ENCODE measurements at regions not wholly inside any gene's neighbourhood (a gene's known extent, or its start where the extent isn't known, plus 50 kb on each side); places are given as distances from the start of the nearest gene placed in this dataset.

DNA sequence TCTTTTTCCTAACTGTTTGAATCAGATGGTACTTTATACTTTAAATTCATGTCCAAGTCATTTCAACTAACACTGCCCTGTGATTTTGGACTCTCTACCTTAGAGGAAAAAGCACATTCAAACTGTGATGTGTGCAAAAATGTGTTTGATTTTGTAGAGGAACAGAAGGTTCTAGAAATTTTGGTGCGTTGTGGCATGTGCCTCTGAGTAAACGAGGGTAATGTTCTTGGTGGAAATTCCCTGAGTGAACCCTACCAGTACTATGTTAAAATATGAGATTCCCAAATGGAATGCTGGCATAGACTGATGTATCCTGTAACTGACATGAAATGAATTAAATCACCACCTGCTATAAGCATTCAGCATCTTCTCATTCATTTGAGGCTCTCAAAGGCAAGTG, 901.9 kb upstream of the KLHL29 start:
- DNase-seq (ENCODE audit: low spot score) = no peak

DNA sequence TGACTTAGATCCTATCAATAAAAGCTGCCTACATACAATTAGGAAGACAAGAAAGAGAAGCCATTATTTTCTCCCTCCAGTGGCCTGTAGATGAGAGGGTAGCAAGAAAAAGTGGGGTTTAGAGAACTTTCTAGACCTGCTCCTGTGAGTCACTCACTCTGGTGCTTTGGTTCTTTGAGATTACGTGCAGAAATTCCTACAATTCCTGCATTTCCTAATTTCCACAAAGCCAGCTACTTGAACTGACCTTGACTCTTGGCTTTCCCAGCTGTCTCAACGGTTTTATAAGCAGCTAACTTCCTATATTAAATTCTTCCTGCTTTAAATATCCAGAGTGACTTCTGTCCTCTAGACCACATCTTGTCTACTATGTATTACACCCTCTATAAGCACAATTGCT, 899.5 kb upstream of the KLHL29 start:
- no peak for DNase-seq (ENCODE audit: low spot score)

DNA sequence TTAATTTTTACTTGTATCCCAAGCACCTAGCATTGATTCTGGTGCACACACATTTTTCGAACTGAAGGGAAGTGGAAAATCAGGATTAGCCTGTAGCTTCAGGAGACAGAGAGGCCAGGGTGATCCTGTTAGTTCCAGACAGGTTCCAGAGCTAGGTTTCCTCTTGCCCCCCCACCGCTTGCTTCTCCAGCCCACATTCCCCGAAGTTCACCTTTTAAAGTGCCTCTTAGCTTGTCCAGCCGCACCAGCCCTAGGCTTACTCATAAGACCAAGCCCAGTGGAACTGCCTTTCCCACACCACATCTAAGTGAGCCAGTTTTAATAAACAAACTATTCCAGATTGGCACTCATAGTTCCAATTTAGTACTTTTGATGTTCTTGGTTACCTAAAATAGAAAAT, 898.6 kb upstream of the KLHL29 start:
- no peak for DNase-seq (ENCODE audit: low spot score)

DNA sequence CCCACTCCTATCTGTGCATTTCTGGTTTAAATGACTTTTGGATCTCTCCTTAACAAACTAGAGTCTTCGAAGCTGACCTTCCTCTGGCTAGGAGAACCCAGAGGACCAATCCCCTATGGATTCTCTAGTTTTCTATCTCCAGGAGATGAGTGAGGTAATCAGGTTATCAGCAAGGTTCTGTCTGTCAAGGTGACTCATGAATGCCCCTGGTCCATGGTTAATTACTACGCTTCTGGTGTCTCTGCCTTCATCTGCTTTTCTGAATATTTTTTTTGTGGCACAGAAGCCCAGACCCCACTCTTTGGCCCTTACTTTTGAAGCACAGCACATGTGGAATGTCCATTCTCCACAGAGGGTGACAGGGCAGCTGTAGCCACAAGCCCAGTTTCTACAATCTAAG, 897.9 kb upstream of the KLHL29 start:
- no peak for DNase-seq (ENCODE audit: low spot score)

DNA sequence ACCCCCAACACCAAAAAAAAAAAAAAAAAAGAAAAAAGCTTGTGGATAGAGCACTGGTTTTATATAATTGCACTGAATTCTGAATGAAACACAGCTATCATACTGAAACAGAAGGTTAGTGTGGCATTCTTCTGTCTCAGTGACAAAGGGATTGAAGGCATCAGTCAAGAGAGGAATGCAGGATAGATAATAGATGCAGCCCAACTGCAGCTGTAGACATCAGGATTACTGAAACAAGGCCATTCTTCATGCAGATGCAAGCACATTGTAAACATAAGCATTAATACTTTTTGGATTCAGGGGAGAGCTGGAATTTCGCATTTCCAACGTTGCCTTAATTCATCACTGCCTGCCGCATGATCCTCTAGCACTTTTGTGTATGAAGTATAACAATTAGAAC, 897.4 kb upstream of the KLHL29 start:
- DNase-seq (ENCODE audit: low spot score) = no peak

DNA sequence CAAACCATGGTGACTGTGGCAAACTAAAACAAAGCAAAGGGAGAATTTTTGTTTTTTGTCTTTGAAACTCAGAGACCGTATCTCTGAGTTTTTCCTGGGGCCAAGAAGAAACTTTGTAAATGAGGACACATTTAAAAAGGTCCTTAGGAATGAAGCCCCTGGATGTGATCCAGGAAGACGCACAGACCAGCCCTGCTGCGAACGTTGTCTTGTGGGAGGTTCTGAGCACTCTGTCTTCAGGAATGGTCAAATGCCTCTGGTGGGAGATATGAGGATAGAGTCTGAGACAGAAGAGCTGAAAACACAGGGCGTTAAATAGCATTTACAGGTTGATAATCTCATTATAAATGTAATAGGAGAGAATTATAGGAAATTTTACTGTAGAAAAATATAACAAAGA, 893.5 kb upstream of the KLHL29 start:
- no peak for DNase-seq (ENCODE audit: low spot score)

DNA sequence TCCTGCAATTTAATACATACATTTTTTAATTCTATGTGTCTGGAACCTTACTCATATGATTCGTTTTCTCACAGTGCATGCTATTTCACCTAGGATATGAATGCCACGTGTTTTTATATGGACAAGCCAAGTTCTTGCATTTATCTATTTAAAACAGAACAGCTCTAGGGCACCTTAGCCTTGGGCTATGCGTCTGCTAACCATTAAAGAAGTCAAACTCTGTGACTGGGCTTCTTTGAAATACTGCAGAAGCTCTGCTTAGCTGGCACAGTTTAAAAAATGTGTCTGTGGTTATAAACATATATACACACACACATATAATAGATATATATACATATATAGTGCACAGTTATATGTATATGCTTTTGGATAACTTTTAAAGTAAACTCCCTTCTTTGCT, 890.8 kb upstream of the KLHL29 start:
- no peak for DNase-seq (ENCODE audit: low spot score)

DNA sequence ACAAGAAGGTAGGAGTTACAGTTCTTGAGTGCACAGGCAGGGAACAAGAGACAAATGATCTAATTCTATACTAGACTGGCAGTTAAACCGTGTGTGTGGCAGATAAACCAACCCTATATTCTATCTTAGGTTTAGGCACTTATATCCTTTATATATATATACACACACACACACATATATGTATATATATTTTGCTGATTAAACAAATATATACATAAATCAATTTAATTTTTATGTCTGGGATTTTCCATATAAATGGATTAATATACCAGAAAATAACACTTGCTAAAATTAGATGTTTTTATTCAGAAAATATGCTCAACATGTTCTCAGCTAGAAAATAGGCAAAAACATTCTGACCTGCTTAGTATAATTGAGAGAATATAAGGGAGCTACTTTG, 887.9 kb upstream of the KLHL29 start:
- DNase-seq (ENCODE audit: low spot score) = no peak

DNA sequence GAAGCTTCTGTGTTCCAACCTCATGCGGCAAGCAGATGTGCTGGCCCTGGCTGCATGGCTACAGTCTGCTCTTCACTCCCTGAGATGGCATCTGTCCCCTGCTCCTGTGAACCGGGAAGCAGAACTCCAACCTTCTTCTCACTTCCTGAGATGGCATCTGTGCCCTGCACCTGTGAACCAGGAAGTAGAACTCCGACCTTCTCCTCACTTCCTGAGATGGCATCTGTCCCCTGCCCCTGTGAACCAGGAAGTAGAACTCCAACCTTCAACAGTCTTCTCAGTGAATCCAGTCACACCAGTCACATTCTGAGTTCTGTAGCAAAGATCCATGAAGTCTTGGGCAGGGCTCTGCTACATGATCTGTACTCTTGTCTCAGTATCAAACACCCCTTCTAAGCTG, 887.2 kb upstream of the KLHL29 start:
- no peak for DNase-seq (ENCODE audit: low spot score)

DNA sequence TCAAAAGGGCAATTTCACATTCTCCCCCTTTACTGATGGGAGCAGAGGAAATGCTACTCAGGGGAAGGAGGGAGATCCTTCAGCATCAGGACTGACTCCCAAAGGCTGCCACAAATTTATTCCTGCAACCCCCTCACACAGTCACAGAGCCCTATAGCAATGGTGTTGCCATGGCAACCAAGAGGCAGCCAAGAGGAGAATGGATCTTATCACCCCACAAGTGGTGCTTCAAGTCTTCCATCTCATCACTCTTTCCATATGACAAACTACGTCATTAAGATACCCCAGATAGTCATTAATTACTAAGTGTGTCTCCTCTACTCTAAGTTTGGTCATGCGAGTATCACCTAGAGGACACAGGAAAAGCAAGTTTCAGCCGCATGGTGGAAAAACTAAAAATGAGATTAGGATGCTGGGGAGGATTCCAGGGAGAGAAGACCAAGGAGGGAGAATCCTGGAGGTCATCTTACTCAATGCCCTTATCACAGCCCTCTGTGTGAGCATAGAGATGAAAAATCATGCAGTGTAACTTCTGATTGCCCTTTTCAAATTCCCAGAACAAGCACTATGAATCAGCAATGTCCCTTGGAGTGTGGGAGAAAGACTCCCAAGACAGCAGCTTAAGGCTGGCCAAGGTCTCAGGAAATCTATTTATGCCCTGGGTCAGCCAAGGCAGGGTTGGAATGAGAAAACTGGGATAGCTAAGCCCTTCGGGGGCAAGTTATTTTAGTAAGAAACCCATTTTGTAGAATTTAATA, 885.7 kb upstream of the KLHL29 start:
- DNase-seq (ENCODE audit: low spot score) = no peak

DNA sequence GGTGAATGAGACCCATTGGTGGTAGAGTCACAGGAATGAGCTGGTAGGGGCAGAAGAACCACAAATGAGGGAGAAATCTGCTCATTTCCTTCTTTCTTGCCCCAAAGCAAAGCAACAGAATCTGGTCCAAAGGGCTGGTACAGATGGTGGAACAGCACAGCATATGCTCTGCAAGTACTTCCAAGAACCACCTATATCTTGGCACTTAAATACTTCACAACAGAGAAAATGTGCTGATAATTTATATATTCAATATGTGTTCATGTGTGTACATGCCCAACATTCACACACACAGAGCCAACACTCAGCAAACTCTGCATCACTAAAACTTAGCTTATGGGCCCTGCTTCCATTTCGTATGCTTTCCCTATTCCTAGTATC, 884.4 kb upstream of the KLHL29 start:
- DNase-seq (ENCODE audit: low spot score) = no peak

DNA sequence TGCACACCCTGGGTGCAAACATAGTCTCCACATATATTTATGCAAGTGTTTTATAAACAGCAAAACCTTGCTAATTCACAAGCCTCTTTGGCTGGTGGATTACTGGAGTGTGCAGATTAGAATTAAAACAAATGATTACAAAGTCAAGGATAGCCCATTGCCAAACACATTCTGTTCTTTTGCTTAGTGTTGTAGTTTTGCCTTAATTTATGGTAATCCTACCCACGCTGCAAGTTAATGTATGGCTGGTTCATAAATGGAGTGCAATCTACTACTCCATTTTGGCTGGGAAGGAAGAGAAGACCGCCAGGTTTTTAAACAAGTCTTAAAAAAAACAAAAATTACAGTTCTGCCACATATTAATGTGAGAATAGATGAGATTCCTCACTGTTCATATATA, 883.1 kb upstream of the KLHL29 start:
- no peak for DNase-seq (ENCODE audit: low spot score)

DNA sequence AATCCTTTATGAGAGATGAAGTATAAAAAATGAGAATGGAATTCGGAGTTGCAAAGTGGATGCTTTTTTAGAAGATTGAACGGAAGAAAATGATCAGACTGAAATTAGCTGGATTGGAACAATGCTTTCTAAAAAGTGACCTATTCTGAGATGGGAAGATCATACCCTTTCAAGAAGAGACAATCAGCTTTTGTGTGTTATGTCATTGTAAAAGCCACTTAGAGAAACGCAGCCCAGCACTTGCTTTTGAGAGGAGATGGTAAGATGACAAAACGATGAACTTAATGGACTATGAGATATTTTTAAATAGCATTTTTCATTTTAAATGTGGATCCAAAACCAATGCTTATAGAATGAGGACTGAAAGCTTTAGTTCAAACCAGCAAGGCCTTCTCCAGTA, 871.4 kb upstream of the KLHL29 start:
- no peak for DNase-seq (ENCODE audit: low spot score)

DNA sequence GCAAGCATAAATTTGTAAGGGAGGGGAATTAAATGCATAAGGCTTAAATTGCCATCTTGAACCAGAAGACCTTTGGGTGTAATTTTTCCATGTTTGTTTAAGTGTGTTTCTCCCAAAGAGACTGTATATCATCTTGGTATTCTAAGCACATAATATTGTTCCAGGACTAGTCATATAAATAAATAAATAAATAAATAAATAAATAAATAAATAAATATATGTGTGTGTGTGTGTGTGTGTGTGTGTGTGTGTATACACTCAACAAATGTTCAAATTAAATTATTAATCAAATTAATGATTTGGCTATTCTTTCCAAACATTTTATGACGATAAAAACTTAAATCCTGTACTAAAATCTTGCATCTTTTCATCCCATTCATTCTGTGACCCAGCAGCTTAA, 867.8 kb upstream of the KLHL29 start:
- no peak for DNase-seq (ENCODE audit: low spot score)

DNA sequence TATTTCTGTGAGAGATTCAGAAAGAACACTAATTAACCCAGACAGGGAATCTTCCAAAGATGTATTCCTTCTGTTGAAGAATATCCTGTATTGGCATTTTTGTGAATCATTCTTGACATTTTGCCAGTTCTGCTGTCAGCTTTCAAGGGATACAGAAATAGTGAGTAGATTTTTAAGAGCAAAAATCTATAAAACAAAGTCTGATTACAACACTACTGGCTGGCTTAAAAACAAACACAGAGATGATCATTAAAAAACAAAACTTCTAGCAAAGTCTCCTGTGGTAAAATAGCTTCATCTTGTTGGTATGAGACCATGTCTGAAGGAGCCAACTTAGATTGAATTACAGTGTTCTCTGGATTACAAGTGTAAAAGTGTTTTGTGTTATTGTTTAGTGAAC, 866.3 kb upstream of the KLHL29 start:
- DNase-seq (ENCODE audit: low spot score) = no peak

DNA sequence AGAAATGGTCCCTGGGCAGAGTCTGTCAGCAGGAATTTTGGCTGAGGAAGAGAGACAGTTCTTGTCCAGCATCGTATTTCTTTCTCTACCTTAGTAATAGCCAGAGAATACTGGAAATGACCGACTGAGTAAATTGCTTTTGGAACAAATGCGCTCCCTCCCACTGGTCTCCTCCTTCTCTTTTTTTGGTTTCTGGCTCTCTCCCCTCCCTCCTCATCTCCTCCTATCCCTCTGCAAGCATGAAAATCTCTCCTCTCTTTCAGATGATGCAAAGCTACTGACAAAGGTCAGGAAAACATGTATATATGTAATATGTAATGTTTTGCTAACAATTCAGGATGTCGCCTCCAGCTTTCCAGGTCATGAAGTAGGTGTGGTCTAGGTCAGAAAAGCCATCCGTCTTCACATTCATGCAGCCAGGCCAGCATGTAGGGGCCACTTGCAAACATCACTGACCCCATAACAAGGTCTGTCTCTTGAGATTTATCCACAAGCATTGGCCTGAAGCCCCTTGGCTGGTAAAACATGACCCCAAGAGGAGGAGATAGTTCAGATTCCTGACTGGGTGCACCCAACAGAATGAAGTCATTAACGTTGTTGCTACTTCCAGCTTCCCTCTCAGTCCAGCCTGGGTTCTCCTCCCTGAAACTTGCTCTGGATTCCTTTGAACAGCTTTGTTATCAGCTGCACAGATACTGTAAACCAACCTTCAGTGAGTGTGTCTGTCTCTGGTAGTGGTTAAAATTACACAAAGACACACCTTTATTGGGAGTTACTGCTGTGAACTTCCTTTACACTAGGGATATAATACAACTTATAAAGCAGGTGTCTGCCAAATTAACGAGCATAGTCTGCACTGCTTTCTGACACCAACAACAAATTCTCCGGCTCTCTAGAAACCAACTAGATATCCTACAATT, 864.4 kb upstream of the KLHL29 start:
- DNase-seq (ENCODE audit: low spot score) = no peak

DNA sequence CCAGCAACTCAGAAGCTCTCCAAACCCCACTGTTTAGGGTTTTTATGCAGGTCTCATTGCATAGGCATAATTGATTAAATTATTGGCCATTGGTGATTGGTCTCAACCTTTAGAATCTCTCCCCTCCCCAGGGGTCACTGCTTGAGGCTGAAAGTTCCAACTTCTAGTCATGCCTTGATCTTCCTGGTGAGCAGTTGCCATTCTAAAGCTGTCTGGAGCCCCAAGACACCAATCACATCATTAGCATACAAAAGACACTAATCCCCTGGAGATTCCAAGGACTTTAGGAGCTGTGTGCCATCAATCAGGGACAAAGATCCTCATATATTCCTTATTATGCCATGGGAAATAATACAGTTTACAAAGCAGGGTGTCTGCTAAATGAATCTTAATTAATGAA, 863.4 kb upstream of the KLHL29 start:
- no peak for DNase-seq (ENCODE audit: low spot score)

DNA sequence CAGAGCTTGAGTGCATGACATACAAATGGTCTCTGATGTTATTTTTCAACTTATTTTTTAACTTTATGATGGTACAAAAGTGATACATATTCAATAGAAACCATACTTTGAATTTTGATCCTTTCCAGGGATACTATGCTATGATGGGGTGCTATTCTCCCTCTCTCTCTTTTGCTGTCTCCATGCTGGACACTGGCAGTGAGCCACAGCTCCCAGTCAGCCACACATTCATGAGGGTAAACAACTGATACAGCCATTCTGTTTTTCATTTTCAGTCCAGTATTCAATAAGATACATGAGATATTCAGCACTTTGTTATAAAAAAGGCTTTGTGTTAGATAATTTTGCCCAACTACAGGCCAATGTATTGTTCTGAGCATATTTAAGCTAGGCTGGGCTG, 859.3 kb upstream of the KLHL29 start:
- no peak for DNase-seq (ENCODE audit: low spot score)

DNA sequence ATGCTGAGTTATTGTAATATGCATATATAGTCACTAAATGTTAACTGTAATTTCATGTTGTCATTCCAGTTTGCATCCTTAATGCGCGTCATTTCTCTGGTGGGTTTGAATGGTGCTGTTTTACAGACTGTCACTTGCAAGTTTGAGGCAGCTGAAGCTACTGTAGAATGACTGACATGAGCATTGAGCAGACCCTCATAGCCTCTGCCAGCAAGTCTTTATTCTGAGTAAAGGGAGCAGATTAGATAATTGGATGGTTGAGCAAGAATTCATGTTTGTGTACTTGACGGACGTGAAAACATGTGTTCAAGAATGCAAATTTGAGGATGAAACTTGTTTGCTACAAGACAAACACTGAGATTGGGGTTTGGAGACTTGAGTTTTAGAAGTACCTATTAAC, 854.8 kb upstream of the KLHL29 start:
- DNase-seq (ENCODE audit: low spot score) = no peak

DNA sequence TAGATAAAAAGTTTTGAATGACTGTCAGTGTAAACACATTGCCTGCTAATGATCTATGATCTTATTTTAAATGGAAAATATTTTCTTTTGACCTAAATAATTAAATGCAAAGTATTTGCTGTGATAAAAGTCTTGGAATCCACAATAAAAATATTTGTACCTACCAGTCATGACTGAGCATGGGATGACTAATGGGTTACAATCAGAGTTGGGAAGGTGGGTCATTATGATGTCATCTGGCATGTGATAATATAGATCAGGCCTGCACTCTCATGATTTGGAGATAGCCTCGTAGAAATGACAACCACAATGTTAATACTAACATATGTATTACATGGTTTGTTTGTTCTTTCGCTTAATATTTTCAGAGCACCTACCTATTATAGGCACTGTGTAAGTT, 848.8 kb upstream of the KLHL29 start:
- DNase-seq (ENCODE audit: low spot score) = peak; percentile 3

DNA sequence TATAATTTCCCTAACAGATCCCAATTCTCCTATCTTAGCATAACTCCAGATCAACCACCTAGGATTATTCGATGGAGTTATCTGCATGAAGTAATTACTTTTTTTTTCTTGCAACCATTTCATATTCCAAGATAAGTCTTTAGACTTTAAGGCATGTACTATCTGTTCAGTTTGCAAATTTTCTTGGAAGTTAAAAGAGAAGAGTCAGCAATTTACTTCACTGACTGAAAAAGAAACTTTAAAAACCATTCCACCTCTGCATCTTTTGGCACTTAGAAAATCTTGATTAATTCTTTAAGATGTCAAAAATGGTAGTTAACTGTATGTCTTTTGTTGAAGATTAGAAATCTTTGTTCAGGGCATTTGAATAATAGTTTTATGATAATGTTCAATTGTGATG, 830.5 kb upstream of the KLHL29 start:
- DNase-seq (ENCODE audit: low spot score) = no peak

DNA sequence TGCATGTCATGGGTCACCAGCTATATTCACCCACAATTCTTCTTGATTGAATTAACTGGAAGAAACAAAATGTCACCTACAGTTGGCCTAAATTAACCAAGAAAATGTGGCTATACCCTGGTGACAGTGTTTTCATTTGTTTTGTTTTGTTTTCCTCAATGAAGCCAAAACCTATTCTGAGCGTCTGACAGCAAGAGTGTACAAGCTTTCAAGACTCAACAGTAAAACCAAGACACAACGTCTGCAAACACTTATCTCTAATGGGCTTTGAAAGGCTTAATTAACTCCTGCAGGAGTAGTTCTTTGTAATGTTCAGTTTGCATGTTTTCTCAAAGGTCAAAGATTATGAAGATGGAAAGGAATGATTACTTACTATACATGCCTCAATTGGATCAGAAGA, 827.6 kb upstream of the KLHL29 start:
- no peak for DNase-seq (ENCODE audit: low spot score)

DNA sequence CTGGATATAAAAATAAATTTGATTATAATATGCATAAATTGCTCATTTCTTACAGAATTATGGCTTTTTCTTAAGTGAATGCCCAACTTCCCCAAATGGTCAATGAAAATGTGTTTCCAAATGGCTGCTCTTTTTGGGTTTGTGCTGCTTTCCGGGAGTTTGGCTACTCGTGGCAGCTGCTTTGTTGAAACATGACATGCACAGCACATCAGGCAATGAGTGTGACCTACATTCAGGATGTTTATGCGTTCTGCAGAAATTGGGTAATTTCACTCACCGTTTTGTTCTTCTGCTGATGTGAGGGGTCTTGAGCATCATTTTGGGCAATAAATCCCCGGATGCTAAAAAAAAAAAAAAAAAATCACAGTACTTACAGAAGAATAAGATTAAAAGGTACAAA, 825.0 kb upstream of the KLHL29 start:
- no peak for DNase-seq (ENCODE audit: low spot score)
